ENCODE measurements at regions not wholly inside any gene's neighbourhood (a gene's known extent, or its start where the extent isn't known, plus 50 kb on each side); places are given as distances from the start of the nearest gene placed in this dataset.

DNA sequence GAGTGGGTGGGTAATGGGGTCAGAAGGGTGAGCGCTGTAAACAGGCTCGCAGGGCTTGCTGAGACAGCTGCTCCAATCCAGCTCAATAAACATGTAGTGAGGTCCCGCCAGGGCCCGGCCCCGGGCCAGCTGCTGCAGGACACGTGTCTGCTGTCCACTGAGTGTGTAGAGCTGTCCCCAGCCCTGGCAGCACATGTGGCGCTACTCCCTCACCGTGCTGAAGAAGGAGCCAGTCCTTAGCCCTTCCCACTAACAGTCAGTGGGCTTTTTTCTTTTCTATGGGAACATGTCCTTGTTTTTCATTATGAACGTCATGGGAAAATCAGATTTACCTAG lies 78.9 kb upstream of the C1orf174 start:
- no peak for ATAC-seq (ENCODE audit: low read depth)
- Histone ChIP-seq H3K79me1 (ENCODE audit: low read depth in 1 of 2, low read length in 2 of 2) (no peaks in the 10 kb centered on the region), H3K4me3 (ENCODE audit: insufficient read depth, low read depth, low read length) (no peak overlapping the region), H3K9me1 (ENCODE audit: insufficient read depth, low read length) (no peaks in the 10 kb centered on the region), H4K20me1 (ENCODE audit: insufficient read depth, low read length) (no peaks in the 10 kb centered on the region), H4K91ac (ENCODE audit: insufficient read depth, low read depth, low read length) (no peak overlapping the region), H4K5ac (ENCODE audit: low read depth, low read length) (no peak overlapping the region), H2AFZ (replicated peaks; ENCODE audit: low read length, poor library complexity) (no peak overlapping the region), H4K8ac (ENCODE audit: low read depth in 2 of 2, low read length in 2 of 2) (no peak overlapping the region), H3K36me3 (ENCODE audit: control insufficient read depth, insufficient read depth, low read length) (no peaks in the 10 kb centered on the region), H3K27me3 (ENCODE audit: control insufficient read depth, insufficient read depth, low read length) (no peaks in the 10 kb centered on the region), H3K4me1 (ENCODE audit: control insufficient read depth, insufficient read depth, low read length) (no peaks in the 10 kb centered on the region), H3K23ac (ENCODE audit: low read depth, low read length) (no peak overlapping the region), H3K14ac (replicated peaks; ENCODE audit: low read depth, low read length) (no peak overlapping the region), H2AK9ac (replicated peaks; ENCODE audit: low read depth, low read length, poor library complexity) (no peak overlapping the region), H3K56ac (ENCODE audit: extremely low read depth, insufficient read depth, low read length) (no peak overlapping the region), H2BK15ac (ENCODE audit: low read depth, low read length) (no peak overlapping the region), H2BK5ac (ENCODE audit: low read depth, low read length, poor library complexity, severe bottlenecking) (no peak overlapping the region), H3K9ac (ENCODE audit: low read depth, low read length) (no peak overlapping the region), H3K4me2 (ENCODE audit: low read depth, low read length) (no peak overlapping the region), H2AK5ac (ENCODE audit: low read depth, low read length) (no peak overlapping the region), H3K4ac (ENCODE audit: low read depth, low read length) (no peak overlapping the region), H2BK20ac (ENCODE audit: low read depth, low read length) (no peak overlapping the region), H3K27ac (ENCODE audit: insufficient read depth, low read length) (no peak overlapping the region), H3K9me3 (ENCODE audit: control insufficient read depth, insufficient read depth, low read length) (peaks cover 59% of the 10 kb centered on the region), H2BK120ac (ENCODE audit: low read depth, low read length) (no peak overlapping the region), H3K18ac (ENCODE audit: low read depth, low read length) (no peak overlapping the region)
- CTCF ChIA-PET, result no interaction called here
- DNase-seq, result no peak
- dilution Hi-C loops (cut with HindIII; ENCODE audit: low sequenced_read_pairs, unreplicated experiment), result no loop called here
- POLR2A ChIA-PET (ENCODE audit: unreplicated experiment), result no interaction called here
- no TSS peak for BruUV-seq (replicated peaks)
- in situ Hi-C loops (cut with MboI; ENCODE audit: low sequenced_read_pairs), result no loop called here
- intact Hi-C loops (cut with micrococcal nuclease), result no loop called here
- TF ChIP-seq, protein P1, sequence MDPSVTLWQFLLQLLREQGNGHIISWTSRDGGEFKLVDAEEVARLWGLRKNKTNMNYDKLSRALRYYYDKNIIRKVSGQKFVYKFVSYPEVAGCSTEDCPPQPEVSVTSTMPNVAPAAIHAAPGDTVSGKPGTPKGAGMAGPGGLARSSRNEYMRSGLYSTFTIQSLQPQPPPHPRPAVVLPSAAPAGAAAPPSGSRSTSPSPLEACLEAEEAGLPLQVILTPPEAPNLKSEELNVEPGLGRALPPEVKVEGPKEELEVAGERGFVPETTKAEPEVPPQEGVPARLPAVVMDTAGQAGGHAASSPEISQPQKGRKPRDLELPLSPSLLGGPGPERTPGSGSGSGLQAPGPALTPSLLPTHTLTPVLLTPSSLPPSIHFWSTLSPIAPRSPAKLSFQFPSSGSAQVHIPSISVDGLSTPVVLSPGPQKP (IDR thresholded peaks at IDR 0.05; ENCODE audit: borderline replicate concordance, low read depth, low read length), result no peak
- no peak for TF ChIP-seq RFX5 (IDR thresholded peaks at IDR 0.05; ENCODE audit: low read depth, low read length)
- no peak for TF ChIP-seq CHD1 (IDR thresholded peaks at IDR 0.05; ENCODE audit: low read depth, low read length)
- no peak for TF ChIP-seq BHLHE40 (IDR thresholded peaks at IDR 0.05; ENCODE audit: low read depth, low read length)
- 5% methylated on average over 6 of the region's 9 CpGs; no CpG with 5 or more reads in 1 of the 2 experiments for WGBS, 2 experiments (ENCODE audit: extremely low coverage in 2 of 2, insufficient read length in 1 of 2)
